22Rv1 (cell line): ENCODE measurements at regions not wholly inside any gene's neighbourhood (a gene's known extent, or its start where the extent isn't known, plus 50 kb on each side); places are given as distances from the start of the nearest gene placed in this dataset.

Experiments
- H3K27ac ChIP-seq: fragments of 450-650 bp; 2 replicates; pipeline ENCODE4 v1.5.1; 2017
- ZFX ChIP-seq: fragments of 450-650 bp; IDR thresholded peaks from 2 replicates; pipeline ENCODE4 v1.6.1; 2017; ENCODE audit warnings: antibody characterized with exemption, borderline replicate concordance
- TF ChIP-seq, protein P1 (sequence below): fragments of 450-650 bp; IDR thresholded peaks from 2 replicates; pipeline ENCODE4 v1.5.1; 2017; ENCODE audit warnings: mild to moderate bottlenecking

DNA sequence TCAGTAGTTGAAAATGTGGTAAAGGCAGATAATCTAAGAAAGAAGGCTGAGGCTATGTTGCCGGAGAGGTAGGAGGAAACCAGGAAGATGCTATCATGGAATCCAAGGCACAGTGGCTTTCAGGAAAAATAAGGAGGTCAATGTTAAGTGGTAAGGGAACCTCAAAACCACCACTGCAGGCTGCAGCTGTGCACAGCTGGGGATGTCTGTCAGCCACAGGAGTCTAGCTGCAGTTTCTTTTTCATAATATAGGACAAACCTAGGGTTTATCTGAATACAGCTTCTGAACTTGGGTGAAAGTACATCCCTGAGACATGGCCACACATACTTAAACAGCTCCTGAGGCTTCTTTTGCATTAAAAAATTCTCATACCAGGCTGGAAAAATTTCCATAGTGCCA lies 93.9 kb downstream of the SLC5A7 start:
- TF ChIP-seq, protein P1, sequence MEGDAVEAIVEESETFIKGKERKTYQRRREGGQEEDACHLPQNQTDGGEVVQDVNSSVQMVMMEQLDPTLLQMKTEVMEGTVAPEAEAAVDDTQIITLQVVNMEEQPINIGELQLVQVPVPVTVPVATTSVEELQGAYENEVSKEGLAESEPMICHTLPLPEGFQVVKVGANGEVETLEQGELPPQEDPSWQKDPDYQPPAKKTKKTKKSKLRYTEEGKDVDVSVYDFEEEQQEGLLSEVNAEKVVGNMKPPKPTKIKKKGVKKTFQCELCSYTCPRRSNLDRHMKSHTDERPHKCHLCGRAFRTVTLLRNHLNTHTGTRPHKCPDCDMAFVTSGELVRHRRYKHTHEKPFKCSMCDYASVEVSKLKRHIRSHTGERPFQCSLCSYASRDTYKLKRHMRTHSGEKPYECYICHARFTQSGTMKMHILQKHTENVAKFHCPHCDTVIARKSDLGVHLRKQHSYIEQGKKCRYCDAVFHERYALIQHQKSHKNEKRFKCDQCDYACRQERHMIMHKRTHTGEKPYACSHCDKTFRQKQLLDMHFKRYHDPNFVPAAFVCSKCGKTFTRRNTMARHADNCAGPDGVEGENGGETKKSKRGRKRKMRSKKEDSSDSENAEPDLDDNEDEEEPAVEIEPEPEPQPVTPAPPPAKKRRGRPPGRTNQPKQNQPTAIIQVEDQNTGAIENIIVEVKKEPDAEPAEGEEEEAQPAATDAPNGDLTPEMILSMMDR: no peak
- no peak for TF ChIP-seq ZFX
- no peak overlapping the region for H3K27ac ChIP-seq

DNA sequence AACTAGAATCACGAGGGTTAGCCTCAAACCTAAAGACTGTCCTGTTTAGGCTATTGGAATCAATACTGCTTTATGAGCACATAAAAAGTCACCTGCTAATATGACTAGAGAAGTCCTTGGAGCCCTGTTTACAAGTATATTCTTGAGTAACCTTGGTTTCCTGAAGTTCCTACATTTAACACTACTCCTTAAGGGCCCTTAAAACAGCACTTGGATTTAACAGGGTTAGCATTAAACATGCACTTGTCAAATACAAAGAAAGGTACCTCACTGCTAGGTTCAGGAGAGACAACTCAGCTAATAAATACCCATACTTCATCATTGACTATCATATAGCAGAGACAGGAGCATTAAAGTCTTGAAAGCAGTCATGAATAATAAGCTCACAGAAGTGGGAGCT lies 96.7 kb downstream of the SLC5A7 start:
- TF ChIP-seq, protein P1: no peak
- TF ChIP-seq ZFX: no peak
- no peak overlapping the region for H3K27ac ChIP-seq

DNA sequence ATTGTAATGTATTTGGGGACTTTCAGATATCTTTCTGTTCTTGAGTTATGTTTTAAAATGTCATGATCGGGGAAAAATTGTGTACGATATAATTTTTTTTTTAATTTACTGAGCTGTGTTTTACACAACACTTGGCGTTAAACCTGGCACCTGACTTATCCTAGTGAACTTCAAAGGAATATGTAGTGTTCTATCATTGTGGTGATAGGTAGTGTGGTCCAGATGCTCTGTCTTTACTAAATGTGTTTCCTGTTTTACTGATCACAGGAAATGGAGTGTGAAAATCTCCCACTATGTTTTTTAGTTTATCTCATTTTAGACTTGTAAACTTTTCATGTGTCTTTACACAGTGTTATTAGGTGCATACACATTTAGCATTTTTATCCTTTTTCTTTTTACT lies 98.0 kb downstream of the SLC5A7 start:
- no peak overlapping the region for H3K27ac ChIP-seq
- TF ChIP-seq ZFX: no peak
- TF ChIP-seq, protein P1: no peak

DNA sequence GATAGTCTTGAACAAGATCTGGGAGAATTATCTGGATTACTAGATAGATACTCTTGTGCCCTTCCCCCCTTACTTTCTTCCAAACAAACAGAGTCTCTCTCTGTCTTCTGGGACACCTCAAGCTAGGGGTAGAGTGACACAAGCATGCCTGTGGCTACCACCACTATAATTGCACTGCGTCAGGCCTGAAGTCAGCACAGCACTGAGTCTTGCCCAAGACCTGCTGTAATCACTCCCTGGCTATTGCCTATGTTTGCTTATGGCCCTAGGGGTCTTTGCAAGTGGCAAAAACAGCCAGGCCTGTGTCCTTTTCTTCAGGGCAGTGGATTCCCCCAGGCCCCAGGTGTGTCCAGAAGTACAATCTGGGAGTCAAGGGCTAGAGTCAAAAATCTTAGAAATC lies 106.6 kb downstream of the SLC5A7 start:
- TF ChIP-seq, protein P1: no peak
- TF ChIP-seq ZFX: no peak
- H3K27ac ChIP-seq: no peak overlapping the region

DNA sequence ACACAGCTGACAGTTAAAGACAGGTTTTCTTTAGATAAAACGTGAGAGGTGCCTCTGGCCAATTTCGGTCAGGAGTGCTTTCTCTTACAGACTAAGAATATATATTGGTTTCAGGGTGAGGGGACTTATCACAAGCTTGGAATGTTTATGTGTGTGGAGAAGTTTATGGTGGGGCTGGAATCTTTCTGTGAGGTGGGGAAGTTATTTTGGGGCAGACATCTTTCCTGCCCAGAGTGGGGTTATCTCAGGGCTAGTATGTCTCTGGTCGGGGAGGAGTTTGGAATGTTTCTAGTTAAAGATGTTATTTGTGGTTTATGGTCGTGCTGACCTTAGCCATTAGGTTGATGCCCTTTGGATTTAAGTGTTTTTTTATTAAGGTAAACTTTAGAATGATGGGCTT lies 115.2 kb downstream of the SLC5A7 start:
- no peak for TF ChIP-seq ZFX
- TF ChIP-seq, protein P1: no peak
- H3K27ac ChIP-seq: no peak overlapping the region

DNA sequence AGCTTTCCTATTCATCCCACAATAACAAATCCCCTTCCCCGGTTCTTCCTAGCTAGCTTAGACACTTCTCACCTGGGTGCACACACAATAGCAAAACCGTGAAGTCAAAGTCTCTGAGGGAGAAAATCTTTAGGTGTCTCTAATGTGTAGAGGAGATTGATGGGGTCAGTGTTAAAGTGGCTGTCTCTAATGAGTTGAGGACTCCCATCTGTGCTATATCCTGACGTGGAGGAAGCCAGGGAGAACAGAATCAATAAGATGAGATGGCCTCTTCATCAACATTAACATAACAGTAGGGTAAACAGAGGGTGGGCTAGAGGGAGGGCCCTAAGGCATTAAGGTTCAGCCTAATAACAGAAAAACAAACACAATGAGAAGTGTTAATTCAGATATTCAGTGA lies 120.4 kb downstream of the SLC5A7 start:
- TF ChIP-seq, protein P1: no peak
- no peak for TF ChIP-seq ZFX
- H3K27ac ChIP-seq: no peak overlapping the region

DNA sequence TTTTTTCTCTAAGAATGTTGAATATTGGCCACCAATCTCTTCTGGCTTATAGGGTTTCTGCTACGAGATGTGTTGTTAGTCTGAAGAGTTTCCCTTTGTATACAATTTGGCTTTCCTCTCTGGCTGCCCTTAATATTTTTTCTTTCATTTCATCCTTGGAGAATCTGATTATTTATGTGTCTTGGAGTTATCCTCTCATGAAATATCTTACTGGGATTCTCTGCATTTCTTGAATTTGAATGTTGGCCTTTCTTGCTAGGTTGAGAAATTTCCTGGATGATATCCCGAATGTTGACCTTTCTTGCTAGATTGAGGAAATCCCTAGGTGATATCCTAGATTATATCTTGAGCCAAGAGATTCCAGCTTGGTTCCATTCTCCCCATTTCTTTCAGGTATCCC lies 125.6 kb downstream of the SLC5A7 start:
- TF ChIP-seq, protein P1: no peak
- no peak for TF ChIP-seq ZFX
- H3K27ac ChIP-seq: no peak overlapping the region
